ENCODE measurements at regions not wholly inside any gene's neighbourhood (a gene's known extent, or its start where the extent isn't known, plus 50 kb on each side); places are given as distances from the start of the nearest gene placed in this dataset.

DNA sequence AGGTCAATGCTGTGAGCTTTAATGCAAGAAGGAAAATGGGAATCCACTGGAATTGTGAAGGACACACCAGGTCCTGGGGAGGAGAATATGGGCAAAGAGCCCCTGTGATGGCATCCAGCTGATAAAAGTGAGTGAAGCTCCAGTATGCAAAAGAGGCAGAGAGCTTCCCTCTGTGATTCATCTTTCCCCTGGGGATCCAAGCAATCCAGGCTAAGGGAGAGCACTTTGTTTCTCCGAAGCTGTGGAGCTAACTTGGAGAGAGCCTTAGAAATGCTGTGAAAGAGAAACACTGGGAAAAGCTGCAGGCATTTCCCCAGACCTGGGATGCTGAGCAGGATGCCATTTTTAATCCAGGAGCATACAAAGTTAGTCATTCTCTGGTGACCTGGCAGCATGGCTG, 489.5 kb downstream of the SH2D4B start:
- DNase-seq = no peak

DNA sequence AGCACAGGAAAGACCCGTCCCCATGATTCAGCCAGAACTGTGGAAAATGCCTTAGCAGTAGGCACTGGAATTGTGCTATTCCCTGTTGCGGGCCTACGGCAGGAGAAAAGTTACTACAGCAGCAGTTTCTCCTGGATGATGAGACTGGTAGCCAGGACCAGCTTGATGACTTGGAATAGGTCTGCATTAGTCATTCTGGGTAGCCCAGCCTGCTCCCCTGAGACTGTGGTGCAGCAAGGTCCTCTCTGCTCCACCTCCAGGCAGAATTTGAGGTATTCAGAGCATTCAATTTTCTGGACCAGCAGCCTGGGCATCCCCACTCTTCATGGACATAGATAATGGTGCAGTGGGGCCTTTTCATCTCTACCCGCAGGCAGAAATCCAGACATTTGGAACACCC, 490.0 kb downstream of the SH2D4B start:
- no peak for DNase-seq

GRCh38 chr10:81031774-81032173, 494.1 kb downstream of the SH2D4B start:
- no peak for DNase-seq

DNA sequence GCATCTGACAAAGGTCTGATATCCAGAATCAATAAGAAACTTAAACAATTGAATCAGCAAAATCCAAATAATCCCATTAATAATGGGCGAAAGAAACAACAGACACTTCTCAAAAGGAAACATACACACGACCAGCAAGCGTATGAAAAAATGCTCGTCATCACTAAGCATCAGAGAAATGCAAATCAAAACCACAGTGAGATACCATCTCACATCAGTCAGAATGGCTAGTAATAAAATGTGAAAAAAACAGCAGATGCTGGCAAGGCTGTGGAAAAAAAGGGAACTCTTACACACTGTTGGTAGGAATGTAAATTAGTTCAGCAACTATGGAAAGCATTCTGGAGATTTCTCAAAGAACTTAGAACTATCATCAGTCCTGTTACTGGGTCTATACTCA, 496.7 kb downstream of the SH2D4B start:
- no peak for DNase-seq

- DNase-seq = no peak
Observed at GRCh38 chr10:81036257-81036656, 498.6 kb downstream of the SH2D4B start.

- no peak for DNase-seq
Observed at GRCh38 chr10:81040031-81040430, 502.3 kb downstream of the SH2D4B start.

- DNase-seq = no peak
Observed at GRCh38 chr10:81040940-81041339, 503.2 kb downstream of the SH2D4B start.

- no peak for DNase-seq
Observed at GRCh38 chr10:81042647-81043046, 504.9 kb downstream of the SH2D4B start.

- no peak for DNase-seq
Observed at GRCh38 chr10:81065474-81065873, 527.8 kb downstream of the SH2D4B start.

DNA sequence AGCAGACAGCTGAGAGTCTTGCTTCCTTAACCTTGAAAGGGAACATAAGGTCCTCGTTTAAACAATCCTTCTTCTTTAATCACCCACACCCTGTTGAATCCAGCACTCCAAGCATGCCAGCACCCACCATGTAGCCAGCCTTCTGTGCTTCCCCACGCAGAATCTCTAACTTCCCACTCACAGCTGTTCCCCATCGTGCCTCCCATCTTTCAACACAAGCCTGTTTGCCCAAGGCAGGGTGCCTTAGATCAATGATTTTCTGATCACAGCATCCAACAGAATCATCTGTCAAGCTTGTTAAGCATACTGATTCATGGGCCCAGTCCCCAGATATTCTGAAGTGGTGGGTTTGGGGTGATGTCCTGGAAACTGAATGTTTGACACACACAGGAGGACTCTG, 530.8 kb downstream of the SH2D4B start:
- no peak for DNase-seq

DNA sequence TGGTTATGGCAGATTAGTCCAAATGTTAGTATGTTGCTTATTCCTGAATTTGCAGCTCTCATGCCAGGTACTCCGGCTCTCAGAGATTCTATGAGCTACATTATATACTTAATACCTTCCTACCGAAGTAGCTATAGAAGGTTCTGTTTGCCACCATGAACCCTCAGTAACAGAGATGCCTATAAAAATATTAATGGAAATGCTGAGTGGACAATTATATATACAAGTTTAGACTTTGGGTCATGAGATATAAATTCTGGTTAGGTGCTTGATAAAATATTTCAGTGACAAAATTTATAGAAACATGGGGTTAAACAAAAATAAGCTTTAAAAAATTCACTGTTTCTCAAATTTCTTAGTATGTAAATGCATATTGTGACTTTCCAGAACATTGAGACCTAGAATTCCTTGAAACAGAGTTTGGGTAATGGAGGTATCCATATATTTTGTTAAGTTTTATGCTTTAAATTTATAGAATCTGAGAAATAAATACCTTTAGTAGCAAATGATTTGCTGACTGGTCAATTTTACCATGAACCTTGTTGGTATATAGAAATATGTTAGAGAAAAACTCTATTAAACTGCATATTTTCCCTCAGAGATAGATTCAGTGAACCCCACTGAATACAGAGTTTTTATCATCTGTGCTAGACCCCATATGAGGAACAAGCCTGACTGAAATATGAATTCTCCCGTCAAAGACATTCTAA, 533.5 kb downstream of the SH2D4B start:
- no peak for DNase-seq

- DNase-seq = no peak
Observed at GRCh38 chr10:81073155-81073554, 535.5 kb downstream of the SH2D4B start.

GRCh38 chr10:81081887-81082620, 544.4 kb downstream of the SH2D4B start:
- DNase-seq = no peak

- no peak for DNase-seq
Observed at GRCh38 chr10:81082621-81083376, 545.1 kb downstream of the SH2D4B start.

DNA sequence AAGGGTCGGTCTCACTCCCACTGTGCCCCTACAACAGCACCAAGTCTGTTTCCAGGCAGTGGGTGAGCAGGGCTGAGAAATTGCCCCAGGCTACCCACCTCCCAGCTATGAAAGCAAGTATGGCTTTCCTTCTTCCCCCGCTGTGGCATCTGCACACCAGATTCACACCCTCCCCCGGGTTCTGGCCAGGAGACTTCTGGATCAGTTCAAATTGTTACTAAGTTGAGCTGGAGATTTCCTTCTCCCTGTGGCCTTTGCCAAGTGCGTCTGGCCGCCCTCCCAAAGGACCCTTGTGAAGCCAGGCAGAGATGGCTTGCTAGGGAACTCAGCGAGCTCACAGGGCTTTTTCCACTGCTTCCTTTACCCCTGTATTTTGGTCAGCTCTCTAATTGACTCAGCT, 555.4 kb downstream of the SH2D4B start:
- DNase-seq = no peak

- no peak for DNase-seq
Observed at GRCh38 chr10:81095238-81095637, 557.5 kb downstream of the SH2D4B start.

GRCh38 chr10:81096558-81096957, 558.9 kb downstream of the SH2D4B start:
- no peak for DNase-seq

GRCh38 chr10:81101062-81101461, 563.4 kb downstream of the SH2D4B start:
- DNase-seq = no peak

GRCh38 chr10:81104494-81104893, 566.8 kb downstream of the SH2D4B start:
- DNase-seq = no peak

DNA sequence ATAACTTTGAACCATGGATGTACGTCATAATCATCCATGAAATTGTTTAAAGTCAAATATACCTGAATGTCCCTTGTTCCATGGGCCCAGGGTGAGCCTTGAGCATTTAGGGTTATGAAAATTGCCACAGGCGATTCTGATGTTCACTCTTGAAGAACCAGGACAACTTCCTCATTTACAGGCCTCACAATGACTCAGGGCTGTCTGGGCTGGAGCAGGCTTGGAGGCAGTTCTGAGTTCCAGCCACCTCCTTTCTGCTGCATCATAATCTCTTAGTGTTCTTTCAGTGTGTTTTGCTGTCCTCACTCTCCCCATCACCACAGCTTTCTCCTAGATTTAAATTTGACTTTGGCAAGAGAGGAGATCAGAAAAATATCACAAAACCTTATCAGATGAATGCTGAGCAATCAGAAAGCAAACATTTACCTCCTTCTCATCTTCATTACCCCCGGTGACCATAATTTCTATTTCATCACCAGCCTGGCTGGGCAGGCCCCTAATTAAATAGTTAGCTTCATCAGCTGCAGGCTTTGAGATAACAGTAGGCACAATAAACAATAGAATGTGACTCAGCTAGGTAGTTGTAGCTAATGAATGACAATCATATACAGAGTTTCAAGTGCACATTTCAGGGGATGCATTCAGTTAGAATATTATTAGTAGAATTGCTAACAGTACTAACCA, 571.0 kb downstream of the SH2D4B start:
- DNase-seq = no peak

GRCh38 chr10:81109200-81109752, 571.6 kb downstream of the SH2D4B start:
- no peak for DNase-seq

DNA sequence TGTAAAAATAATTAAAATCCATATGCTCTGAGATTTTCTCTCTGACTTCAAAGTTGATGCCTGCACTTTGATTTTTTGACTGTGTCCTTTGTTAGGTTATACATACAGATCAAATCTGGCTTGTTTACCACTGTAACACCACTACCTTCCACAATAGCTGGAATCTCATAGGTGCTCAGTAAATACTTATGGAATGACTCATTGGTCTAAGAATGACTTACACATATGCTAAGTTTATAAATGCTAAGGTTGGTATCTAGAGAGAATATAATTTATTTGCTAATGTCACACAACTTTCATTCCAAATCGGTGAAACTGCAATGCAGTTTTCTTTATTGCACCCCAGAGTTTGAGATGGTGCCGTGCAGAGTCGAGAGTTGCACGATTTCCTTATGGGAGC, 578.5 kb downstream of the SH2D4B start:
- no peak for DNase-seq

GRCh38 chr10:81116990-81117389, 579.3 kb downstream of the SH2D4B start:
- no peak for DNase-seq

Data from hindlimb muscle (tissue), 1 donor.